HEK293 (cell line): ENCODE measurements at regions not wholly inside any gene's neighbourhood (a gene's known extent, or its start where the extent isn't known, plus 50 kb on each side); places are given as distances from the start of the nearest gene placed in this dataset.

Source experiments
- CTCF ChIA-PET: fragments of 350-600 bp; formaldehyde crosslinking; extraction: SDS; loops from one replicate; lab custom pipeline; 2021; ENCODE audit warnings: antibody characterized with exemption; lab: Yijun Ruan, JAX
- POLR2A ChIA-PET: fragments of 300-600 bp; formaldehyde crosslinking; extraction: SDS; loops from one replicate; lab custom pipeline; 2020; ENCODE audit warnings: antibody characterized with exemption, inconsistent platforms; lab: Yijun Ruan, JAX
- H3K27ac ChIP-seq: fragments of 200-500 bp; sonication (Bioruptor generic); 2 replicates; pipeline ENCODE4 v1.5.1; 2014; ENCODE audit warnings: low read depth, low read length, control low read depth, inconsistent platforms; ENCODE audit errors: extremely low read depth
- H3K36me3 ChIP-seq, 2 experiments: fragments of 200-500 bp in 1 of 2; sonication (Bioruptor generic) in 1 of 2; 1 replicate in 1 of 2; 2 replicates in 1 of 2; pipeline ENCODE4 v1.5.1; 2014 to 2017; ENCODE audit warnings: inconsistent platforms in 2 of 2, low read length in 2 of 2; ENCODE audit not compliant: control insufficient read depth in 2 of 2, insufficient read depth in 1 of 2
- H3K4me1 ChIP-seq: fragments of 200-500 bp; sonication (Bioruptor generic); 2 replicates; pipeline ENCODE4 v1.5.1; 2014; ENCODE audit warnings: mild to moderate bottlenecking, low read length, inconsistent platforms; ENCODE audit not compliant: control insufficient read depth, insufficient read depth
- H3K4me3 ChIP-seq: 2 replicates; pipeline ENCODE4 v1.5.1; 2011; ENCODE audit warnings: low read depth, mild to moderate bottlenecking, control low read depth, low read length, moderate library complexity
- H3K9me3 ChIP-seq: fragments of 200-500 bp; sonication (Bioruptor generic); 2 replicates; pipeline ENCODE4 v1.5.1; 2014; ENCODE audit warnings: low read depth, low read length, inconsistent platforms; ENCODE audit not compliant: control insufficient read depth, insufficient read depth
- GLIS2 ChIP-seq: fragments of 450-650 bp; formaldehyde crosslinking; IDR thresholded peaks from 2 replicates; pipeline ENCODE4 v1.5.1; 2016; ENCODE audit warnings: missing biosample characterization, missing genetic modification characterization
- PRDM2 ChIP-seq: fragments of 450-650 bp; formaldehyde crosslinking; IDR thresholded peaks from 2 replicates; pipeline ENCODE4 v1.5.1; 2016; ENCODE audit warnings: missing biosample characterization, missing genetic modification characterization, borderline replicate concordance
- SETDB1 ChIP-seq: IDR thresholded peaks from one replicate; pipeline ENCODE4 v1.6.1; 2017; ENCODE audit warnings: mild to moderate bottlenecking, low read length, moderate library complexity, mixed read lengths; ENCODE audit not compliant: insufficient read length
- SP2 ChIP-seq: fragments of 450-650 bp; formaldehyde crosslinking; IDR thresholded peaks from 2 replicates; pipeline ENCODE4 v1.5.1; 2016; ENCODE audit warnings: missing biosample characterization, missing genetic modification characterization
- YY1 ChIP-seq: fragments of 450-650 bp; formaldehyde crosslinking; IDR thresholded peaks from 2 replicates; pipeline ENCODE4 v1.5.1; 2018; ENCODE audit warnings: missing biosample characterization, missing genetic modification characterization
- ZBTB20 ChIP-seq: fragments of 450-650 bp; formaldehyde crosslinking; IDR thresholded peaks from 2 replicates; pipeline ENCODE4 v1.5.1; 2016; ENCODE audit warnings: missing biosample characterization, missing genetic modification characterization
- ZNF146 ChIP-seq: fragments of 450-650 bp; formaldehyde crosslinking; IDR thresholded peaks from 2 replicates; pipeline ENCODE4 v1.5.1; 2016; ENCODE audit warnings: missing biosample characterization, missing genetic modification characterization
- ZNF24 ChIP-seq: fragments of 450-650 bp; formaldehyde crosslinking; IDR thresholded peaks from 2 replicates; pipeline ENCODE4 v1.5.1; 2016; ENCODE audit warnings: missing biosample characterization, missing genetic modification characterization
- ZNF274 ChIP-seq, 2 experiments: fragments of 200-500 bp in 1 of 2; fragments of 450-650 bp in 1 of 2; sonication (Bioruptor generic) in 1 of 2; formaldehyde crosslinking in 1 of 2; IDR thresholded peaks; 2 replicates each; pipeline versions ENCODE4 v1.5.1 to v1.6.1; 2014 to 2016; ENCODE audit warnings: borderline replicate concordance in 1 of 2, inconsistent platforms in 1 of 2, low read length in 1 of 2, missing biosample characterization in 1 of 2, missing genetic modification characterization in 1 of 2
- ZNF510 ChIP-seq: fragments of 450-650 bp; formaldehyde crosslinking; IDR thresholded peaks from 2 replicates; pipeline ENCODE4 v1.5.1; 2018; ENCODE audit warnings: mild to moderate bottlenecking, missing genetic modification characterization, missing biosample characterization; ENCODE audit not compliant: insufficient replicate concordance
- ZNF529 ChIP-seq: fragments of 450-650 bp; formaldehyde crosslinking; IDR thresholded peaks from 2 replicates; pipeline ENCODE4 v1.5.1; 2017; ENCODE audit warnings: missing genetic modification characterization, missing biosample characterization; ENCODE audit not compliant: insufficient replicate concordance
- ZNF549 ChIP-seq: fragments of 450-650 bp; IDR thresholded peaks from 2 replicates; pipeline ENCODE4 v1.5.1; 2018; ENCODE audit warnings: missing biosample characterization, missing genetic modification characterization, mild to moderate bottlenecking, inconsistent platforms, moderate library complexity
- ZNF596 ChIP-seq: fragments of 450-650 bp; IDR thresholded peaks from 2 replicates; pipeline ENCODE4 v1.5.0; 2018; ENCODE audit warnings: missing biosample characterization, mild to moderate bottlenecking, missing genetic modification characterization, moderate library complexity
- ZNF600 ChIP-seq: fragments of 450-650 bp; formaldehyde crosslinking; IDR thresholded peaks from 2 replicates; pipeline ENCODE4 v1.5.1; 2016; ENCODE audit warnings: missing biosample characterization, missing genetic modification characterization
- ZNF707 ChIP-seq: fragments of 450-650 bp; formaldehyde crosslinking; IDR thresholded peaks from 2 replicates; pipeline ENCODE4 v1.5.1; 2016; ENCODE audit warnings: missing biosample characterization, missing genetic modification characterization
- ZNF777 ChIP-seq: fragments of 450-650 bp; formaldehyde crosslinking; IDR thresholded peaks from 2 replicates; pipeline ENCODE4 v1.5.1; 2017; ENCODE audit warnings: missing biosample characterization, missing genetic modification characterization, borderline replicate concordance
- ZNF791 ChIP-seq: fragments of 450-650 bp; formaldehyde crosslinking; IDR thresholded peaks from 2 replicates; pipeline ENCODE4 v1.5.1; 2016; ENCODE audit warnings: missing biosample characterization, missing genetic modification characterization
- TF ChIP-seq, protein P1 (sequence below): fragments of 450-650 bp; formaldehyde crosslinking; IDR thresholded peaks from 2 replicates; pipeline ENCODE4 v1.5.1; 2016; ENCODE audit warnings: missing biosample characterization, missing genetic modification characterization
- TF ChIP-seq, protein P2 (sequence below): fragments of 450-650 bp; formaldehyde crosslinking; IDR thresholded peaks from 2 replicates; pipeline ENCODE4 v1.5.1; 2016; ENCODE audit warnings: missing biosample characterization, missing genetic modification characterization
- TF ChIP-seq, protein P3 (sequence below): fragments of 450-650 bp; formaldehyde crosslinking; IDR thresholded peaks from 2 replicates; pipeline ENCODE4 v1.5.1; 2016; ENCODE audit warnings: missing biosample characterization, missing genetic modification characterization

DNA sequence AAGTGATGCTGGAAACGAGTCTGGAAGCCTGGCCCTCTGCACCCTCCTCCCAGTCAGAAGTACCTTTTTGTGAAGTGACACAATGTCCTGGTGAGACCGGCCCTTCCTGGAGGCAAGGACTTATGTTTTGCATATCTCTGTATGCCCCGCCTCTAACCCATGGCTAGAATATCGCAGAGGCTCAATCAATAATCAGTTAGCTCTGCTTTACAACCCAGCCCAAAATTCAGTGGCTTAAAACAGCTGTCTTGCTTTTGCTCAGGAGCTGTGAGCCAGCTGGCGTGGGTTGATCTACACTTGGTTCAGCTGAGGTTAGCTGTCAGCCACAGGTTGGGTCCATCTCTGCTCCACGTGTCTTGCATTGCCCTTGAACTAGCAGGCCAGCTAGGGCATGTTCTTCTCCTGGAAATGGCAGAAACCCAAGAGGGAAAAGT lies 98.8 kb upstream of the METTL14 start:
- CTCF ChIA-PET, result no interaction called here
- H3K27ac ChIP-seq, result no peak overlapping the region
- no peaks in the 10 kb centered on the region for H3K9me3 ChIP-seq
- TF ChIP-seq, protein P1, sequence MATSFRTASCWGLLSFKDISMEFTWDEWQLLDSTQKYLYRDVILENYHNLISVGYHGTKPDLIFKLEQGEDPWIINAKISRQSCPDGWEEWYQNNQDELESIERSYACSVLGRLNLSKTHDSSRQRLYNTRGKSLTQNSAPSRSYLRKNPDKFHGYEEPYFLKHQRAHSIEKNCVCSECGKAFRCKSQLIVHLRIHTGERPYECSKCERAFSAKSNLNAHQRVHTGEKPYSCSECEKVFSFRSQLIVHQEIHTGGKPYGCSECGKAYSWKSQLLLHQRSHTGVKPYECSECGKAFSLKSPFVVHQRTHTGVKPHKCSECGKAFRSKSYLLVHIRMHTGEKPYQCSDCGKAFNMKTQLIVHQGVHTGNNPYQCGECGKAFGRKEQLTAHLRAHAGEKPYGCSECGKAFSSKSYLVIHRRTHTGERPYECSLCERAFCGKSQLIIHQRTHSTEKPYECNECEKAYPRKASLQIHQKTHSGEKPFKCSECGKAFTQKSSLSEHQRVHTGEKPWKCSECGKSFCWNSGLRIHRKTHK (tag by site-specific recombination), result no peak
- TF ChIP-seq SETDB1 (no peak), PRDM2 (tag by site-specific recombination) (no peak), ZNF510 (tag by site-specific recombination) (no peak), ZNF791 (tag by site-specific recombination) (no peak), ZNF24 (tag by site-specific recombination) (no peak), ZNF777 (tag by site-specific recombination) (no peak), ZNF549 (tag by site-specific recombination) (no peak), ZNF600 (tag by site-specific recombination) (no peak), SP2 (tag by site-specific recombination) (no peak), ZNF274 (IDR thresholded peaks at IDR 0.05; ENCODE audit: low read length) (no peak), ZNF274 (tag by site-specific recombination; IDR thresholded peaks at IDR 0.05; ENCODE audit: borderline replicate concordance) (no peak), ZNF596 (tag by site-specific recombination) (no peak), ZNF707 (no peak), ZBTB20 (tag by site-specific recombination) (no peak), ZNF529 (no peak), GLIS2 (tag by site-specific recombination) (no peak), ZNF146 (tag by site-specific recombination) (no peak), YY1 (no peak)
- TF ChIP-seq, protein P2, sequence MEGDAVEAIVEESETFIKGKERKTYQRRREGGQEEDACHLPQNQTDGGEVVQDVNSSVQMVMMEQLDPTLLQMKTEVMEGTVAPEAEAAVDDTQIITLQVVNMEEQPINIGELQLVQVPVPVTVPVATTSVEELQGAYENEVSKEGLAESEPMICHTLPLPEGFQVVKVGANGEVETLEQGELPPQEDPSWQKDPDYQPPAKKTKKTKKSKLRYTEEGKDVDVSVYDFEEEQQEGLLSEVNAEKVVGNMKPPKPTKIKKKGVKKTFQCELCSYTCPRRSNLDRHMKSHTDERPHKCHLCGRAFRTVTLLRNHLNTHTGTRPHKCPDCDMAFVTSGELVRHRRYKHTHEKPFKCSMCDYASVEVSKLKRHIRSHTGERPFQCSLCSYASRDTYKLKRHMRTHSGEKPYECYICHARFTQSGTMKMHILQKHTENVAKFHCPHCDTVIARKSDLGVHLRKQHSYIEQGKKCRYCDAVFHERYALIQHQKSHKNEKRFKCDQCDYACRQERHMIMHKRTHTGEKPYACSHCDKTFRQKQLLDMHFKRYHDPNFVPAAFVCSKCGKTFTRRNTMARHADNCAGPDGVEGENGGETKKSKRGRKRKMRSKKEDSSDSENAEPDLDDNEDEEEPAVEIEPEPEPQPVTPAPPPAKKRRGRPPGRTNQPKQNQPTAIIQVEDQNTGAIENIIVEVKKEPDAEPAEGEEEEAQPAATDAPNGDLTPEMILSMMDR (tag by site-specific recombination), result no peak
- TF ChIP-seq, protein P3, sequence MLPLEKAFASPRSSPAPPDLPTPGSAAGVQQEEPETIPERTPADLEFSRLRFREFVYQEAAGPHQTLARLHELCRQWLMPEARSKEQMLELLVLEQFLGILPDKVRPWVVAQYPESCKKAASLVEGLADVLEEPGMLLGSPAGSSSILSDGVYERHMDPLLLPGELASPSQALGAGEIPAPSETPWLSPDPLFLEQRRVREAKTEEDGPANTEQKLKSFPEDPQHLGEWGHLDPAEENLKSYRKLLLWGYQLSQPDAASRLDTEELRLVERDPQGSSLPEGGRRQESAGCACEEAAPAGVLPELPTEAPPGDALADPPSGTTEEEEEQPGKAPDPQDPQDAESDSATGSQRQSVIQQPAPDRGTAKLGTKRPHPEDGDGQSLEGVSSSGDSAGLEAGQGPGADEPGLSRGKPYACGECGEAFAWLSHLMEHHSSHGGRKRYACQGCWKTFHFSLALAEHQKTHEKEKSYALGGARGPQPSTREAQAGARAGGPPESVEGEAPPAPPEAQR (tag by site-specific recombination), result no peak
- TF ChIP-seq, all 188 proteins: peak for 0
- H3K4me3 ChIP-seq, result no peak overlapping the region
- POLR2A ChIA-PET, result no interaction called here
- no peaks in the 10 kb centered on the region for H3K4me1 ChIP-seq
- no peaks in the 10 kb centered on the region for H3K36me3 ChIP-seq
